Esophagus muscularis mucosa (tissue), 3 donors: ENCODE measurements at regions not wholly inside any gene's neighbourhood (a gene's known extent, or its start where the extent isn't known, plus 50 kb on each side); places are given as distances from the start of the nearest gene placed in this dataset.

Experiments
- CTCF ChIP-seq, 3 experiments: fragments of 200-600 bp in 2 of 3; fragments of 450-650 bp in 1 of 3; sonication (generic) in 2 of 3; IDR thresholded peaks; one replicate each; pipeline ENCODE4 v1.5.1; 2017 to 2019; ENCODE audit warnings: antibody characterized with exemption in 3 of 3, mild to moderate bottlenecking in 2 of 3, moderate library complexity in 1 of 3
- EP300 ChIP-seq: sonication (generic); formaldehyde crosslinking; IDR thresholded peaks from one replicate; pipeline ENCODE4 v1.6.1; 2017; ENCODE audit warnings: antibody characterized with exemption

- no peak for TF ChIP-seq CTCF (IDR thresholded peaks at IDR 0.05)
- no peak for TF ChIP-seq EP300
These were observed 104.0 kb downstream of the VEGFA start for GRCh38 chr6:43873806-43874714.
